K562 (cell line): ENCODE measurements at regions not wholly inside any gene's neighbourhood (a gene's known extent, or its start where the extent isn't known, plus 50 kb on each side); places are given as distances from the start of the nearest gene placed in this dataset.

Source experiments
- ATAC-seq: fragments of 200-7000 bp; cut with Tn5 transposase; 3 replicates; pipeline ENCODE4 v1.9.1; 2020; ENCODE audit warnings: moderate library complexity
- BruUV-seq: library from RNA; stranded (reverse); fragments of 400-500 nt; replicated peaks from 2 replicates; lab custom pipeline; 2021; lab: Mats Ljungman, UMichigan
- CTCF ChIA-PET: fragments of 300-600 bp; formaldehyde crosslinking; extraction: SDS; loops from one replicate; lab custom pipeline; 2021; ENCODE audit warnings: low intra/inter-chr PET ratio; lab: Yijun Ruan, JAX
- POLR2A ChIA-PET: fragments of 300-600, 350-650 bp; sonication (Branson Sonifier 250); formaldehyde crosslinking; extraction: SDS; loops from one replicate; lab custom pipeline; 2021; ENCODE audit warnings: antibody characterized with exemption, inconsistent platforms; lab: Yijun Ruan, JAX
- DNase-seq, 4 experiments: peaks; one replicate each; pipeline versions ENCODE4 v3.0.0 to v3.0.0-alpha.2; 2011 to 2018; ENCODE audit warnings: low spot score in 3 of 4, mixed read lengths in 3 of 4; ENCODE audit errors: extremely low read depth in 1 of 4
- FAIRE-seq: peaks from 2 replicates; lab custom pipeline; 2011; peaks lifted over from hg19 to GRCh38; lab: Jason Lieb, UNC
- H2AFZ ChIP-seq: 2 replicates; pipeline ENCODE4 v1.6.0; 2011; ENCODE audit warnings: low read depth, low read length, control low read depth, inconsistent platforms
- H3K27ac ChIP-seq: fragments of 200-600 bp; 3 replicates; pipeline ENCODE4 v1.8.0; 2011; ENCODE audit warnings: low read depth, mild to moderate bottlenecking, control low read depth, inconsistent platforms, low read length, moderate library complexity, mixed read lengths; ENCODE audit errors: extremely low read depth
- H3K27me3 ChIP-seq, 2 experiments: fragments of 300-600 bp in 1 of 2; 2 replicates in 1 of 2; 3 replicates in 1 of 2; pipeline versions ENCODE4 v1.6.0 to v1.8.0; 2011; ENCODE audit warnings: inconsistent platforms in 2 of 2, low read length in 2 of 2, mild to moderate bottlenecking in 1 of 2, mixed read lengths in 1 of 2, moderate library complexity in 1 of 2; ENCODE audit not compliant: control insufficient read depth in 2 of 2, insufficient read depth in 2 of 2
- H3K36me3 ChIP-seq: fragments of 300-600 bp; 3 replicates; pipeline ENCODE4 v1.8.0; 2011; ENCODE audit warnings: mild to moderate bottlenecking, low read length, inconsistent platforms; ENCODE audit not compliant: control insufficient read depth, insufficient read depth
- H3K4me1 ChIP-seq, 2 experiments: fragments of 200-600 bp in 1 of 2; replicated peaks in 1 of 2; 2 replicates in 1 of 2; 3 replicates in 1 of 2; pipeline versions ENCODE4 v1.5.1 to v1.8.0; 2011; ENCODE audit warnings: inconsistent platforms in 2 of 2, low read length in 2 of 2, mild to moderate bottlenecking in 1 of 2, mixed read lengths in 1 of 2, moderate library complexity in 1 of 2; ENCODE audit not compliant: control insufficient read depth in 2 of 2, insufficient read depth in 2 of 2
- H3K4me2 ChIP-seq: 2 replicates; pipeline ENCODE4 v1.6.1; 2011; ENCODE audit warnings: low read length, control low read depth, inconsistent platforms, mixed read lengths; ENCODE audit not compliant: insufficient read depth
- H3K4me3 ChIP-seq: fragments of 200-600 bp; sonication (generic), shearing (Covaris generic); 2 replicates; pipeline ENCODE4 v1.5.1; 2016; ENCODE audit warnings: control low read depth, inconsistent platforms
- H3K79me2 ChIP-seq: fragments of 200-600 bp; 3 replicates; pipeline ENCODE4 v1.8.0; 2011; ENCODE audit warnings: low read length, inconsistent platforms; ENCODE audit not compliant: control insufficient read depth, insufficient read depth
- H3K9ac ChIP-seq, 2 experiments: 2 replicates each; pipeline versions ENCODE4 v1.6.0 to v1.6.1; 2011; ENCODE audit warnings: low read depth in 2 of 2, low read length in 2 of 2, control low read depth in 1 of 2, inconsistent platforms in 1 of 2, mild to moderate bottlenecking in 1 of 2, mixed read lengths in 1 of 2; ENCODE audit not compliant: insufficient read depth in 1 of 2
- H3K9me1 ChIP-seq: one replicate; pipeline ENCODE4 v1.6.0; 2011; ENCODE audit warnings: inconsistent platforms, mild to moderate bottlenecking, low read length, moderate library complexity; ENCODE audit not compliant: control insufficient read depth, insufficient read depth
- H3K9me3 ChIP-seq: replicated peaks from 2 replicates; pipeline ENCODE4 v1.5.1; 2011; ENCODE audit warnings: low read depth, low read length, inconsistent platforms; ENCODE audit not compliant: control insufficient read depth, insufficient read depth
- H4K20me1 ChIP-seq: replicated peaks from 2 replicates; pipeline ENCODE4 v1.6.1; 2011; ENCODE audit warnings: low read length, inconsistent platforms, mixed read lengths; ENCODE audit not compliant: control insufficient read depth, insufficient read depth
- SAFB ChIP-seq: fragments of 200-400 bp; formaldehyde crosslinking; IDR thresholded peaks from 2 replicates; pipeline ENCODE4 v1.6.1; 2017; ENCODE audit warnings: low read depth, low read length, borderline replicate concordance
- ZNF551 ChIP-seq: fragments of 250-450 bp; sonication (Bioruptor Pico); IDR thresholded peaks from 2 replicates; pipeline ENCODE4 v1.5.0; 2021; ENCODE audit warnings: mild to moderate bottlenecking, moderate library complexity
- WGBS: fragments of 100-300 bp; shearing (Covaris generic); methylation state at CpG from one replicate; pipeline ENCODE4 v1.1.6; 2016; ENCODE audit warnings: low coverage, mixed read lengths; ENCODE audit not compliant: insufficient coverage; ENCODE audit errors: missing lambda C conversion rate; 5-methylcytosine and 5-hydroxymethylcytosine counted together
- in situ Hi-C: fragments of 300-500 bp; cut with MboI; formaldehyde crosslinking; loops from 4 replicates; pipeline ENCODE4 v1.15.0; 2018; ENCODE audit warnings: inconsistent platforms, mixed read lengths
- intact Hi-C: fragments of 100-400 bp; cut with micrococcal nuclease; formaldehyde crosslinking; loops from 2 replicates; pipeline ENCODE4 v1.14.2; 2022
- TF ChIP-seq, protein P1 (sequence below): fragments of 450-650 bp; IDR thresholded peaks from 2 replicates; pipeline ENCODE4 v1.6.1; 2014; ENCODE audit warnings: low read depth, mild to moderate bottlenecking, moderate library complexity, borderline replicate concordance
- TF ChIP-seq, protein P2 (sequence below): fragments of 200-400 bp; formaldehyde crosslinking; IDR thresholded peaks from 2 replicates; pipeline ENCODE4 v1.6.1; 2017; ENCODE audit warnings: mild to moderate bottlenecking, low read depth, low read length, moderate library complexity
- TF ChIP-seq, protein P3 (sequence below), 2 experiments: fragments of 450-650 bp; IDR thresholded peaks; 2 replicates each; pipeline ENCODE4 v1.6.1; 2016

DNA sequence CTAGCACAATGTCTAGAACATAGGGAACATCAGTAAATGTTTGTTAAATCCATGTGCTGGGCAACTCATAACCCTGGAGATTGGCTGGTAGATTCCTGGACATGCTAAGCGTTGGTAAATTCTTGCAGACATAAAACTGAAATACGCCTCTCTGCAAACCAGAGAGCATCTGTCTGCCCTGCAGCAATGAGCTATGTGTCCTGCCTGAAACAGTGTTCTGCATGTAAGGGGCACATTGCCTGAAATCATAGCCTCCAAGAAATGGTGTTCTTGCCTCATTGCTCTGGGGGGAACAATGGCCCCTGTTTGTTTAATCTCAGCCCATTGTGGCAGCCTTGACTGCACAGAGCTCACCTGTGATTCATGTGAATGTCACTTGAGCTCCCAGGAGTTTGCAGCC lies 113.5 kb upstream of the CCL2 start (continued):
- TF ChIP-seq, protein P1, sequence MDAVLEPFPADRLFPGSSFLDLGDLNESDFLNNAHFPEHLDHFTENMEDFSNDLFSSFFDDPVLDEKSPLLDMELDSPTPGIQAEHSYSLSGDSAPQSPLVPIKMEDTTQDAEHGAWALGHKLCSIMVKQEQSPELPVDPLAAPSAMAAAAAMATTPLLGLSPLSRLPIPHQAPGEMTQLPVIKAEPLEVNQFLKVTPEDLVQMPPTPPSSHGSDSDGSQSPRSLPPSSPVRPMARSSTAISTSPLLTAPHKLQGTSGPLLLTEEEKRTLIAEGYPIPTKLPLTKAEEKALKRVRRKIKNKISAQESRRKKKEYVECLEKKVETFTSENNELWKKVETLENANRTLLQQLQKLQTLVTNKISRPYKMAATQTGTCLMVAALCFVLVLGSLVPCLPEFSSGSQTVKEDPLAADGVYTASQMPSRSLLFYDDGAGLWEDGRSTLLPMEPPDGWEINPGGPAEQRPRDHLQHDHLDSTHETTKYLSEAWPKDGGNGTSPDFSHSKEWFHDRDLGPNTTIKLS, result no peak
- TF ChIP-seq, protein P2, sequence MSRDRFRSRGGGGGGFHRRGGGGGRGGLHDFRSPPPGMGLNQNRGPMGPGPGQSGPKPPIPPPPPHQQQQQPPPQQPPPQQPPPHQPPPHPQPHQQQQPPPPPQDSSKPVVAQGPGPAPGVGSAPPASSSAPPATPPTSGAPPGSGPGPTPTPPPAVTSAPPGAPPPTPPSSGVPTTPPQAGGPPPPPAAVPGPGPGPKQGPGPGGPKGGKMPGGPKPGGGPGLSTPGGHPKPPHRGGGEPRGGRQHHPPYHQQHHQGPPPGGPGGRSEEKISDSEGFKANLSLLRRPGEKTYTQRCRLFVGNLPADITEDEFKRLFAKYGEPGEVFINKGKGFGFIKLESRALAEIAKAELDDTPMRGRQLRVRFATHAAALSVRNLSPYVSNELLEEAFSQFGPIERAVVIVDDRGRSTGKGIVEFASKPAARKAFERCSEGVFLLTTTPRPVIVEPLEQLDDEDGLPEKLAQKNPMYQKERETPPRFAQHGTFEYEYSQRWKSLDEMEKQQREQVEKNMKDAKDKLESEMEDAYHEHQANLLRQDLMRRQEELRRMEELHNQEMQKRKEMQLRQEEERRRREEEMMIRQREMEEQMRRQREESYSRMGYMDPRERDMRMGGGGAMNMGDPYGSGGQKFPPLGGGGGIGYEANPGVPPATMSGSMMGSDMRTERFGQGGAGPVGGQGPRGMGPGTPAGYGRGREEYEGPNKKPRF, result no peak
- TF ChIP-seq SAFB, result no peak
- TF ChIP-seq, protein P3, sequence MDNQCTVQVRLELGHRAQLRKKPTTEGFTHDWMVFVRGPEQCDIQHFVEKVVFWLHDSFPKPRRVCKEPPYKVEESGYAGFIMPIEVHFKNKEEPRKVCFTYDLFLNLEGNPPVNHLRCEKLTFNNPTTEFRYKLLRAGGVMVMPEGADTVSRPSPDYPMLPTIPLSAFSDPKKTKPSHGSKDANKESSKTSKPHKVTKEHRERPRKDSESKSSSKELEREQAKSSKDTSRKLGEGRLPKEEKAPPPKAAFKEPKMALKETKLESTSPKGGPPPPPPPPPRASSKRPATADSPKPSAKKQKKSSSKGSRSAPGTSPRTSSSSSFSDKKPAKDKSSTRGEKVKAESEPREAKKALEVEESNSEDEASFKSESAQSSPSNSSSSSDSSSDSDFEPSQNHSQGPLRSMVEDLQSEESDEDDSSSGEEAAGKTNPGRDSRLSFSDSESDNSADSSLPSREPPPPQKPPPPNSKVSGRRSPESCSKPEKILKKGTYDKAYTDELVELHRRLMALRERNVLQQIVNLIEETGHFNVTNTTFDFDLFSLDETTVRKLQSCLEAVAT (IDR thresholded peaks at IDR 0.05), result no peak
- TF ChIP-seq, all 486 proteins: peak for 0

DNA sequence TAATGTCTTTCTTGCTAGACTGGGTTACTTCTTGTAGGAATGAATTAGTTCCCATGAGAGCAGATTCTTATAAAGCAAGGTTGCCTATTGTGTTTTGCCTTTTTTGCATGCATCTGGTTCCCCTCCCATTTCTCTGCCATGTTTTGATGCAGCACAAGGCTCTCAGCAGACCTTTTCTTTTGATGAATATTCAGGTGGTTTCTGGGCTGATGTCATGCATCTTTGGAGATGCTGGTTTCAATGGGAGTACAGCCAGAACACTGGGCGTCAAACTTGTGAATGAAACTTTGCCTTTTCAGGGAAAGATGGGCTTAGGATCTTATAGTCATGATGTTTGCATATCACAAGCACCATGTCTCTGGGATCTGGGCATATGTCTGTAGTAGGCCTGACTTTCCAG lies 111.7 kb upstream of the CCL2 start:
- H3K9me1 ChIP-seq, result no peaks in the 10 kb centered on the region
- no peaks in the 10 kb centered on the region for H3K4me1 ChIP-seq
- ChIA-PET CTCF (interaction anchor here (0.7 kb wide), 1 partner anchor 365 kb away, joined by 4 read pairs; no protein-coding TSS in a partner anchor), POLR2A (no interaction called here)
- WGBS, result 5% methylated on average over 1 of the region's 1 CpG
- no peaks in the 10 kb centered on the region for H3K79me2 ChIP-seq
- no peak overlapping the region for H3K9ac ChIP-seq
- no peak for ATAC-seq
- H3K9me3 ChIP-seq, result no peaks in the 10 kb centered on the region
- intact Hi-C loops, result no loop called here
- no peak overlapping the region for H3K27ac ChIP-seq
- TF ChIP-seq ZNF551 (CRISPR knock-in tag), result no peak
- no TSS peak for BruUV-seq
- H2AFZ ChIP-seq, result no peak overlapping the region
- H3K36me3 ChIP-seq, result no peaks in the 10 kb centered on the region
- DNase-seq, result no peak
- H3K27me3 ChIP-seq, result no peaks in the 10 kb centered on the region
- H4K20me1 ChIP-seq, result no peaks in the 10 kb centered on the region
- no peak overlapping the region for H3K4me2 ChIP-seq
- no peak for FAIRE-seq
- in situ Hi-C loops, result loop anchor here (10.0 kb wide), 1 partner anchor 369 kb away; no protein-coding TSS in a partner anchor
- no peak overlapping the region for H3K4me3 ChIP-seq
